ENCODE measurements at regions not wholly inside any gene's neighbourhood (a gene's known extent, or its start where the extent isn't known, plus 50 kb on each side); places are given as distances from the start of the nearest gene placed in this dataset.
"Not testable (repeated sequence)": the region's sequence is repeated elsewhere in the genome, so short reads cannot be mapped to it uniquely, and the experiment has no call there.

- TF ChIP-seq, protein P1, sequence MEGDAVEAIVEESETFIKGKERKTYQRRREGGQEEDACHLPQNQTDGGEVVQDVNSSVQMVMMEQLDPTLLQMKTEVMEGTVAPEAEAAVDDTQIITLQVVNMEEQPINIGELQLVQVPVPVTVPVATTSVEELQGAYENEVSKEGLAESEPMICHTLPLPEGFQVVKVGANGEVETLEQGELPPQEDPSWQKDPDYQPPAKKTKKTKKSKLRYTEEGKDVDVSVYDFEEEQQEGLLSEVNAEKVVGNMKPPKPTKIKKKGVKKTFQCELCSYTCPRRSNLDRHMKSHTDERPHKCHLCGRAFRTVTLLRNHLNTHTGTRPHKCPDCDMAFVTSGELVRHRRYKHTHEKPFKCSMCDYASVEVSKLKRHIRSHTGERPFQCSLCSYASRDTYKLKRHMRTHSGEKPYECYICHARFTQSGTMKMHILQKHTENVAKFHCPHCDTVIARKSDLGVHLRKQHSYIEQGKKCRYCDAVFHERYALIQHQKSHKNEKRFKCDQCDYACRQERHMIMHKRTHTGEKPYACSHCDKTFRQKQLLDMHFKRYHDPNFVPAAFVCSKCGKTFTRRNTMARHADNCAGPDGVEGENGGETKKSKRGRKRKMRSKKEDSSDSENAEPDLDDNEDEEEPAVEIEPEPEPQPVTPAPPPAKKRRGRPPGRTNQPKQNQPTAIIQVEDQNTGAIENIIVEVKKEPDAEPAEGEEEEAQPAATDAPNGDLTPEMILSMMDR (IDR thresholded peaks at IDR 0.05; ENCODE audit: insufficient read depth, low read length, poor library complexity, severe bottlenecking), result no peak
- Histone ChIP-seq H3K36me3 (ENCODE audit: control insufficient read depth, insufficient read depth, low read length) (no peaks in the 10 kb centered on the region), H3K27me3 (ENCODE audit: control insufficient read depth, insufficient read depth, low read length) (no peaks in the 10 kb centered on the region), H3K4me3 (ENCODE audit: low read depth, low read length) (no peak overlapping the region)
- no peak for DNase-seq (ENCODE audit: low read depth)
These were observed 475.8 kb upstream of the OLFM3 start for GRCh38 chr1:102472520-102472919.

GRCh38 chr1:102470767-102471166, 474.0 kb upstream of the OLFM3 start:
- H3K36me3 ChIP-seq (ENCODE audit: control insufficient read depth, insufficient read depth, low read length), result no peaks in the 10 kb centered on the region
- H3K27me3 ChIP-seq (ENCODE audit: control insufficient read depth, insufficient read depth, low read length), result no peaks in the 10 kb centered on the region
- TF ChIP-seq, protein P1 (IDR thresholded peaks at IDR 0.05; ENCODE audit: insufficient read depth, low read length, poor library complexity, severe bottlenecking), result no peak
- no peak for DNase-seq (ENCODE audit: low read depth)
- no peak overlapping the region for H3K4me3 ChIP-seq (ENCODE audit: low read depth, low read length)

DNA sequence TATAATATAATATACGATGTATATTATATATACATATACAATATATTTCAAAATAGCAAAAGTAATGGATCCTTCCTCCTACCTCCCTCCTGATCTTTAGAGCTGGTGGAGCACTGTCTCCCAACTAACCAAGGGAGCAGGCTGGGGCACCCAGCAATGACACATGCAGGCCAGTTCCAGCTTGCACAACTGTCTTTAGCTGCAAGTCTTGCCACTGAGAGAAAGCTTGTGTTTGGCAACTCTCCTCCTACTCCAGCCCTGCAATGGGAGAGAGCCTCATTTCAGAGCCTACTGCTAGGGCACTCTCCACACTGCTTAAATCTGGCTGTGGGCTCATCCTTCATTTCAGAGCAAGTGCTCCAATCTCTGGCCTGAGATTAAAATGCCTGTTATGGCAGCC, 469.8 kb upstream of the OLFM3 start:
- no peak for DNase-seq (ENCODE audit: low read depth)
- Histone ChIP-seq H3K4me3 (ENCODE audit: low read depth, low read length) (no peak overlapping the region), H3K27me3 (ENCODE audit: control insufficient read depth, insufficient read depth, low read length) (no peaks in the 10 kb centered on the region), H3K36me3 (ENCODE audit: control insufficient read depth, insufficient read depth, low read length) (no peaks in the 10 kb centered on the region)
- TF ChIP-seq, protein P1 (IDR thresholded peaks at IDR 0.05; ENCODE audit: insufficient read depth, low read length, poor library complexity, severe bottlenecking), result no peak

DNA sequence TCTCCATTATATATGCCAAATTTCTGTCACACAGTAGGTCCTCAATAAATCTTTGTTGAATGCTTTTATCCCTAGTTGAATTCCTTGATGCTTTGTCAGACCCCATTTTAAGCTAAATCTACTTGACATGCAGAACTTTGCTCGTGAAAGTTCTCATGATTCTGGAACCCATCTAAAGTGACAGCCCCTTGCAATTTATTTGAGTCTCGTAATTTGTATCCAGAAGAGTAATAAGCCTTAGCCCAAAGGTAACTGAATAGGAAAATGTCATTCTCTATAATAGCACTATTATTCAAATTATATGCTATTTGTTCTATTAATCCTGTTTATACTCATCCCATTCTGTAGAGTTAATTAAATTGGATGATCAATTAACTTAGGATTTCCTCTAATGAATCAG, 466.6 kb upstream of the OLFM3 start:
- Histone ChIP-seq H3K4me3 (ENCODE audit: low read depth, low read length) (no peak overlapping the region), H3K27me3 (ENCODE audit: control insufficient read depth, insufficient read depth, low read length) (no peaks in the 10 kb centered on the region), H3K36me3 (ENCODE audit: control insufficient read depth, insufficient read depth, low read length) (no peaks in the 10 kb centered on the region)
- TF ChIP-seq, protein P1 (IDR thresholded peaks at IDR 0.05; ENCODE audit: insufficient read depth, low read length, poor library complexity, severe bottlenecking), result no peak
- DNase-seq (ENCODE audit: low read depth), result no peak

DNA sequence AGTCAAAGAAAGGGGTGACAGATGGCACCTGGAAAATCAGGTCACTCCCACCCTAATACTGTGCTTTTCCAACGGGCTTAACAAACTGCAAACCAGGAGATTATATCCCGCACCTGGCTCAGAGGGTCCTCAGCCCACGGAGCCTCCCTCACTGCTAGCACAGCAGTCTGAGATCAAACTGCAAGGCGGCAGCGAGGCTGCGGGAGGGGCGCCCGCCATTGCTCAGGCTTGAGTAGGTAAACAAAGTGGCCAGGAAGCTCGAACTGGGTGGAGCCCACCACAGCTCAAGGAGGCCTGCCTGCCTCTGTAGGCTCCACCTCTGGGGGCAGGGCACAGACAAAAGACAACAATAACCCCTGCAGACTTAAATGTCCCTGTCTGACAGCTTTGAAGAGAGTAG, 445.6 kb upstream of the OLFM3 start:
- not testable (repeated sequence) for H3K27me3 ChIP-seq (ENCODE audit: control insufficient read depth, insufficient read depth, low read length); DNase-seq (ENCODE audit: low read depth); H3K4me3 ChIP-seq (ENCODE audit: low read depth, low read length); H3K36me3 ChIP-seq (ENCODE audit: control insufficient read depth, insufficient read depth, low read length)

DNA sequence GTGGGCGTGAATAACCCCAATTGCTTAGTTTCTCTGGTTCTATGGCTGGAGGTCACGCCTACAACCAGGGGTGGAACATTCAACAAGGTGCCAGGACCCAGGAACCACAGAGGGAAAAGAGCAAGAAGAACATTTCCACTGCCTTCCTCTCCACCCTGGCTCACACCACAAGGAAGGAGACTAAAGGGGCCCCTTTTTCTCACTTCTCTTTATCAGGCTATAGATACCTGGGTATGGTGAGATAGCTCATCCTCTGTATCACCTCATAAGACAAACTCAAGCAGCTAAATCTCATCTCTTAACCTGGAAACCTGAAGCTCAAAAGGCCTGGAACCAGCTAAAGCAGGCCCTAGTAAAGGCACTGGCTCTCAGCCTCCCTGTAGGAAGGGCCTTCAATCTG, 438.8 kb upstream of the OLFM3 start:
- Histone ChIP-seq H3K36me3 (ENCODE audit: control insufficient read depth, insufficient read depth, low read length) (no peaks in the 10 kb centered on the region), H3K27me3 (ENCODE audit: control insufficient read depth, insufficient read depth, low read length) (no peaks in the 10 kb centered on the region), H3K4me3 (ENCODE audit: low read depth, low read length) (no peak overlapping the region)
- TF ChIP-seq, protein P1 (IDR thresholded peaks at IDR 0.05; ENCODE audit: insufficient read depth, low read length, poor library complexity, severe bottlenecking), result no peak
- no peak for DNase-seq (ENCODE audit: low read depth)
